Thoracic aorta (tissue), 2 donors: ENCODE measurements at regions not wholly inside any gene's neighbourhood (a gene's known extent, or its start where the extent isn't known, plus 50 kb on each side); places are given as distances from the start of the nearest gene placed in this dataset.

Source experiments
- ATAC-seq: fragments of 150-250 bp; one replicate; pipeline ENCODE4 v1.8.0; 2017; ENCODE audit warnings: low read depth; ENCODE audit not compliant: insufficient number of reproducible peaks, low FRiP score
- DNase-seq: peaks from one replicate; pipeline ENCODE4 v3.0.0-alpha.2; 2020; ENCODE audit warnings: low spot score
- H3K27ac ChIP-seq, 2 donors: fragments of 200-600 bp; sonication (generic); 1 replicate in 1 of 2; 2 replicates in 1 of 2; pipeline ENCODE4 v1.5.1; 2016; ENCODE audit warnings: mild to moderate bottlenecking in 2 of 2, moderate library complexity in 2 of 2
- H3K27me3 ChIP-seq: fragments of 200-600 bp; sonication (generic); replicated peaks from 2 replicates; pipeline ENCODE4 v1.6.0; 2016; ENCODE audit warnings: mild to moderate bottlenecking; ENCODE audit not compliant: insufficient read depth
- H3K36me3 ChIP-seq: fragments of 200-600 bp; sonication (generic); one replicate; pipeline ENCODE4 v1.5.1; 2016
- H3K4me1 ChIP-seq, 2 donors: fragments of 200-600 bp; sonication (generic); 1 replicate in 1 of 2; 2 replicates in 1 of 2; pipeline versions ENCODE4 v1.5.1 to v1.6.0; 2016; ENCODE audit warnings: low read depth in 2 of 2, mild to moderate bottlenecking in 1 of 2; ENCODE audit not compliant: control insufficient read depth in 1 of 2
- H3K4me3 ChIP-seq: fragments of 200-600 bp; sonication (generic); 2 replicates; pipeline ENCODE4 v1.5.1; 2016; ENCODE audit warnings: mild to moderate bottlenecking
- H3K9me3 ChIP-seq: fragments of 200-600 bp; sonication (generic); 2 replicates; pipeline ENCODE4 v1.5.1; 2016
- CTCF ChIP-seq: fragments of 200-600 bp; sonication (generic); IDR thresholded peaks from one replicate; pipeline ENCODE4 v1.5.1; 2019; ENCODE audit warnings: antibody characterized with exemption

DNA sequence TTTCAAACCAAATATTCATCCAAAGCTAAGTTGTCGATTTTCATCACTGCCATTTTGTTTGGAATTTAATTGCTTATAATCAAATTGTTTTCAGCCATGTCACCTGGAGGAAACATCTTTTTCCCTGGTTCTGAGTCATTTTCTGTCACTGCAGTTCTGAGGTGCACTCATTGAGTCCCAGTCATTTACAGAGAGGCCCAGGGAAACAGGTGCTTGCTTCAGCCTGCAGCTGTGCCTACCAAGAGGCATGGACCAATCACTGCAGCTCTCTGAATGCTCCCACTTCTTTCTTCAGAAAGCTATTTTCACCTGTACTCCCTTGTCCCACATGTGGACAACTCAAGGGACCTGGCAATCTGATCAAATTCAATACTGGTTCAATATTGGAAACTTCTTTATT, 308.1 kb downstream of the COG6 start:
- Histone ChIP-seq H3K36me3 (no peaks in the 10 kb centered on the region), H3K9me3 (no peaks in the 10 kb centered on the region), H3K27ac (no peak overlapping the region), H3K27me3 (no peaks in the 10 kb centered on the region), H3K4me3 (no peak overlapping the region), H3K4me1 (no peaks in the 10 kb centered on the region)
- TF ChIP-seq CTCF: no peak
- no peak for DNase-seq
- no peak for ATAC-seq

GRCh38 chr13:39965309-39965708, 309.8 kb downstream of the COG6 start:
- H3K36me3 ChIP-seq: no peaks in the 10 kb centered on the region
- no peak for TF ChIP-seq CTCF
- H3K9me3 ChIP-seq: no peaks in the 10 kb centered on the region
- no peak for DNase-seq
- H3K4me3 ChIP-seq: no peak overlapping the region
- no peaks in the 10 kb centered on the region for H3K27me3 ChIP-seq
- ATAC-seq: no peak
- no peaks in the 10 kb centered on the region for H3K4me1 ChIP-seq
- H3K27ac ChIP-seq: no peak overlapping the region

- Histone ChIP-seq H3K4me1 (no peaks in the 10 kb centered on the region), H3K27ac (no peak overlapping the region), H3K9me3 (no peaks in the 10 kb centered on the region), H3K36me3 (no peaks in the 10 kb centered on the region), H3K27me3 (no peaks in the 10 kb centered on the region), H3K4me3 (no peak overlapping the region)
- TF ChIP-seq CTCF: no peak
- ATAC-seq (no peak), DNase-seq (no peak)
Observed at GRCh38 chr13:39967199-39967959, 311.9 kb downstream of the COG6 start.

GRCh38 chr13:39968646-39969475, 313.4 kb downstream of the COG6 start:
- no peak for ATAC-seq
- no peaks in the 10 kb centered on the region for H3K36me3 ChIP-seq
- H3K9me3 ChIP-seq: no peaks in the 10 kb centered on the region
- no peaks in the 10 kb centered on the region for H3K4me1 ChIP-seq
- H3K27me3 ChIP-seq: no peaks in the 10 kb centered on the region
- no peak for DNase-seq
- H3K27ac ChIP-seq: no peak overlapping the region
- TF ChIP-seq CTCF: no peak
- H3K4me3 ChIP-seq: no peak overlapping the region

DNA sequence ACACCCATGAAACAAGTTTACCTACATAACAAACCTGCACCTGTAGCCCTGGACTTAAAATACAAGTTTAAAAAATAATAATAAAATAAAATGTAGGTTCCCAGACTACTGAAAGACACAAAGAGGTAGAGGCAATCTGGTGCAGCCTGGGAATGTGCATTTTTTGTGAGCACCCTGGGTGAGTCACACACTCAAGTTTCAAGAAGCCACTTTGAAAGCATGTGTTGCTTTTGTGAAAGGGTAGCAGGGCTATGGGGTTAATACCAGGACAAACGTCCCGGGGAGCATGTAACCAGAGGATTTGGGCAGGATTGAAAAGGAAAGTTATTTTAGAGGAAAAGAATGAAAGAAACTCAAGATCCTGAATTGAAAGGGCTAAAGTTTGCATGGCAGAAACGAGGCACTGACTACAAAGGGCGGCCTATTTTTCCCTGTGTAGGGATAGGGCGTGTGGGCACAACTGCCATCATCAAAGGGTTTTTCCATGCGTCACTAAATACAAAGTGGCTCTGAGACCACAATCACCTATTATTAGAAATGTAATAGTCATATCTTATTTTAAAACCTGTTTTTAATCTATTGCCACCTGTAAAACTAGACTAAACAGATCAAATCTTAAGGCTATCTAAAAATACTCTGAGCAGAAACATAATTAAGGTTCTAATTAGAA, 314.9 kb downstream of the COG6 start:
- H3K9me3 ChIP-seq: no peaks in the 10 kb centered on the region
- no peak overlapping the region for H3K27ac ChIP-seq
- DNase-seq (no peak), ATAC-seq (no peak)
- H3K27me3 ChIP-seq: no peaks in the 10 kb centered on the region
- no peak overlapping the region for H3K4me3 ChIP-seq
- H3K36me3 ChIP-seq: no peaks in the 10 kb centered on the region
- no peak for TF ChIP-seq CTCF
- no peaks in the 10 kb centered on the region for H3K4me1 ChIP-seq
